Neural crest cell (in vitro differentiated cells): ENCODE measurements at regions not wholly inside any gene's neighbourhood (a gene's known extent, or its start where the extent isn't known, plus 50 kb on each side); places are given as distances from the start of the nearest gene placed in this dataset.

Source experiments
- DNase-seq: peaks from one replicate; pipeline ENCODE4 v3.0.0; 2021; ENCODE audit warnings: low read depth, mixed read lengths, low spot score
- H3K27ac Mint-ChIP-seq: one replicate; pipeline ENCODE4 v1.8.0; 2021; ENCODE audit warnings: mild to moderate bottlenecking, mixed read lengths; ENCODE audit not compliant: unreplicated experiment
- H3K27me3 Mint-ChIP-seq: 2 replicates; pipeline ENCODE4 v1.8.0; 2021; ENCODE audit warnings: low read depth, mild to moderate bottlenecking, mixed read lengths
- H3K36me3 Mint-ChIP-seq: 2 replicates; pipeline ENCODE4 v1.8.0; 2021; ENCODE audit warnings: low read depth, mild to moderate bottlenecking, mixed read lengths
- H3K4me1 Mint-ChIP-seq: 2 replicates; pipeline ENCODE4 v1.8.0; 2021; ENCODE audit warnings: mixed read lengths
- H3K4me3 Mint-ChIP-seq: one replicate; pipeline ENCODE4 v1.8.0; 2021; ENCODE audit warnings: mild to moderate bottlenecking, mixed read lengths
- H3K9me3 Mint-ChIP-seq: 2 replicates; pipeline ENCODE4 v1.8.0; 2021; ENCODE audit warnings: mixed read lengths
- CTCF ChIP-seq: fragments of 200-600 bp; sonication (generic); conservative IDR thresholded peaks from 2 replicates; pipeline ENCODE4 v1.5.0; 2021; ENCODE audit warnings: antibody characterized with exemption, mild to moderate bottlenecking

- DNase-seq = no peak
- no peak for TF ChIP-seq CTCF
- H3K4me1 Mint-ChIP-seq = peaks cover 2% of the 10 kb centered on the region
Observed at GRCh38 chr10:84805149-84805548, 476.8 kb downstream of the CCSER2 start.

GRCh38 chr10:84811113-84811512 lies 482.7 kb downstream of the CCSER2 start:
- Mint-ChIP-seq H3K4me1 (peaks cover 17% of the 10 kb centered on the region), H3K27me3 (no peaks in the 10 kb centered on the region), H3K36me3 (peaks cover 2% of the 10 kb centered on the region), H3K9me3 (peaks cover 6% of the 10 kb centered on the region), H3K4me3 (no peak overlapping the region), H3K27ac (no peak overlapping the region)
- no peak for DNase-seq
- TF ChIP-seq CTCF = no peak

More at GRCh38 chr10:84805149-84805548, 476.8 kb downstream of the CCSER2 start:
- H3K27me3 Mint-ChIP-seq = no peaks in the 10 kb centered on the region
- peaks cover 3% of the 10 kb centered on the region for H3K9me3 Mint-ChIP-seq
- H3K27ac Mint-ChIP-seq = no peak overlapping the region
- peaks cover 2% of the 10 kb centered on the region for H3K36me3 Mint-ChIP-seq
- no peak overlapping the region for H3K4me3 Mint-ChIP-seq

- H3K27me3 Mint-ChIP-seq = no peaks in the 10 kb centered on the region
- no peak overlapping the region for H3K27ac Mint-ChIP-seq
- no peaks in the 10 kb centered on the region for H3K36me3 Mint-ChIP-seq
- no peak for TF ChIP-seq CTCF
- peaks cover 5% of the 10 kb centered on the region for H3K9me3 Mint-ChIP-seq
- H3K4me3 Mint-ChIP-seq = no peak overlapping the region
- no peak for DNase-seq
- H3K4me1 Mint-ChIP-seq = no peaks in the 10 kb centered on the region
Observed at GRCh38 chr10:84818961-84819360, 490.6 kb downstream of the CCSER2 start.

- H3K4me3 Mint-ChIP-seq = no peak overlapping the region
- DNase-seq = no peak
- peaks cover 5% of the 10 kb centered on the region for H3K9me3 Mint-ChIP-seq
- H3K36me3 Mint-ChIP-seq = no peaks in the 10 kb centered on the region
- H3K27me3 Mint-ChIP-seq = no peaks in the 10 kb centered on the region
- peak; percentile 18 for TF ChIP-seq CTCF
- no peaks in the 10 kb centered on the region for H3K4me1 Mint-ChIP-seq
- H3K27ac Mint-ChIP-seq = no peak overlapping the region
Observed at GRCh38 chr10:84820120-84820519, 491.7 kb downstream of the CCSER2 start.

GRCh38 chr10:84820596-84820995 lies 492.2 kb downstream of the CCSER2 start:
- no peaks in the 10 kb centered on the region for H3K36me3 Mint-ChIP-seq
- peaks cover 4% of the 10 kb centered on the region for H3K4me1 Mint-ChIP-seq
- peaks cover 5% of the 10 kb centered on the region for H3K9me3 Mint-ChIP-seq

More at GRCh38 chr10:84820596-84820995, 492.2 kb downstream of the CCSER2 start:
- Mint-ChIP-seq H3K27me3 (no peaks in the 10 kb centered on the region), H3K27ac (no peak overlapping the region), H3K4me3 (no peak overlapping the region)
- no peak for DNase-seq
- TF ChIP-seq CTCF = no peak
